BE2C (cell line): ENCODE measurements at regions not wholly inside any gene's neighbourhood (a gene's known extent, or its start where the extent isn't known, plus 50 kb on each side); places are given as distances from the start of the nearest gene placed in this dataset.

Experiments
- DNase-seq: peaks from one replicate; pipeline ENCODE4 v3.0.0-alpha.2; 2020
- H3K27me3 ChIP-seq: fragments of 250-450 bp; sonication (Bioruptor Pico); 2 replicates; pipeline ENCODE4 v1.5.1; 2020; ENCODE audit warnings: mild to moderate bottlenecking
- H3K36me3 ChIP-seq: fragments of 250-450 bp; sonication (Bioruptor Pico); 2 replicates; pipeline ENCODE4 v1.5.1; 2020; ENCODE audit warnings: mild to moderate bottlenecking
- H3K4me1 ChIP-seq: fragments of 250-450 bp; sonication (Bioruptor Pico); 2 replicates; pipeline ENCODE4 v1.5.1; 2020
- H3K4me3 ChIP-seq: 2 replicates; pipeline ENCODE4 v1.5.1; 2011; ENCODE audit warnings: low read depth, low read length
- H3K9me3 ChIP-seq: fragments of 250-450 bp; sonication (Bioruptor Pico); 2 replicates; pipeline ENCODE4 v1.5.1; 2020
- TF ChIP-seq, protein P1 (sequence below): IDR thresholded peaks from 2 replicates; pipeline ENCODE4 v1.5.1; 2012; ENCODE audit warnings: mild to moderate bottlenecking, low read depth, low read length

DNA sequence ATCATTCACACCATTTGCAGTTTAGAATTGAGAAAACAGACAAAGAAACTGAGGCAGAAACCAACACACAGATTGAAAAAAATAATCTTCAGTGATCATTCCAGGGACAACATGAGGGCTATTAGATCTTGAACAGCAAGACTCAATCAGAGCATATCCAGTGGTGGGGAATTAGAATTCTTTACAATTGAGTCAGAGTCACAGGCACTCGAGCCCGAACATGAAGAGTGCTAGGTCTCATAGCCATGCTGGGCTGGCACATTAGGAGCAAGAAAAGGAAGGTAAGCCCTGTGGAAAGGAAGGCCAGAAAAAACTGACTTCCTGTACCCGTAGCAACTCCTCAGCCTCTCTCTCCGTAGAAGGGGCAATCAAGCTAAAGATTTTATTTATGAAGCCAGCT is 419.9 kb downstream of the HAO1 start:
- no peak for DNase-seq
- Histone ChIP-seq H3K27me3 (no peaks in the 10 kb centered on the region; the same call in none of the 2 replicates), H3K36me3 (no peaks in the 10 kb centered on the region), H3K4me1 (no peaks in the 10 kb centered on the region), H3K9me3 (no peaks in the 10 kb centered on the region), H3K4me3 (no peak overlapping the region)
- TF ChIP-seq, protein P1, sequence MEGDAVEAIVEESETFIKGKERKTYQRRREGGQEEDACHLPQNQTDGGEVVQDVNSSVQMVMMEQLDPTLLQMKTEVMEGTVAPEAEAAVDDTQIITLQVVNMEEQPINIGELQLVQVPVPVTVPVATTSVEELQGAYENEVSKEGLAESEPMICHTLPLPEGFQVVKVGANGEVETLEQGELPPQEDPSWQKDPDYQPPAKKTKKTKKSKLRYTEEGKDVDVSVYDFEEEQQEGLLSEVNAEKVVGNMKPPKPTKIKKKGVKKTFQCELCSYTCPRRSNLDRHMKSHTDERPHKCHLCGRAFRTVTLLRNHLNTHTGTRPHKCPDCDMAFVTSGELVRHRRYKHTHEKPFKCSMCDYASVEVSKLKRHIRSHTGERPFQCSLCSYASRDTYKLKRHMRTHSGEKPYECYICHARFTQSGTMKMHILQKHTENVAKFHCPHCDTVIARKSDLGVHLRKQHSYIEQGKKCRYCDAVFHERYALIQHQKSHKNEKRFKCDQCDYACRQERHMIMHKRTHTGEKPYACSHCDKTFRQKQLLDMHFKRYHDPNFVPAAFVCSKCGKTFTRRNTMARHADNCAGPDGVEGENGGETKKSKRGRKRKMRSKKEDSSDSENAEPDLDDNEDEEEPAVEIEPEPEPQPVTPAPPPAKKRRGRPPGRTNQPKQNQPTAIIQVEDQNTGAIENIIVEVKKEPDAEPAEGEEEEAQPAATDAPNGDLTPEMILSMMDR: no peak

DNA sequence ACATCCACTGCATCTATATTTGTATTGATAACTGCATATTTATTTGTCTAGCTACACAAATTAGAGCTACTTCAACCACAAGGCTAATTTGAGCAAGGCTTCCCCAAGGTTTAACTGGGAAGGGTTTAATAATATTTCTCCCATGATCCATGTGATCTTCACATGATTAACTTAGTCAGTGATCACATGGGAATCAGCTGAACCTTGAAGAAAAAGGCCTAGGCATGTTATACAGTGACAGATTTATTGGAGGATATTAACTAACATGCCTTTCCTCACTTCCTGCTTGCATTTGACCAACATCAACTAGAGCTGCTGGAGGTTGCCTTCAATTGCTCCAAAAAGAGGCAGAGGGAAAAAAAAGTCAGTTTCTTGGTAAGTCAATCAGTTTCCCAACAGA is 417.0 kb downstream of the HAO1 start:
- DNase-seq: no peak
- Histone ChIP-seq H3K27me3 (no peaks in the 10 kb centered on the region), H3K4me1 (no peaks in the 10 kb centered on the region), H3K4me3 (no peak overlapping the region), H3K36me3 (no peaks in the 10 kb centered on the region), H3K9me3 (no peaks in the 10 kb centered on the region)
- TF ChIP-seq, protein P1: no peak

DNA sequence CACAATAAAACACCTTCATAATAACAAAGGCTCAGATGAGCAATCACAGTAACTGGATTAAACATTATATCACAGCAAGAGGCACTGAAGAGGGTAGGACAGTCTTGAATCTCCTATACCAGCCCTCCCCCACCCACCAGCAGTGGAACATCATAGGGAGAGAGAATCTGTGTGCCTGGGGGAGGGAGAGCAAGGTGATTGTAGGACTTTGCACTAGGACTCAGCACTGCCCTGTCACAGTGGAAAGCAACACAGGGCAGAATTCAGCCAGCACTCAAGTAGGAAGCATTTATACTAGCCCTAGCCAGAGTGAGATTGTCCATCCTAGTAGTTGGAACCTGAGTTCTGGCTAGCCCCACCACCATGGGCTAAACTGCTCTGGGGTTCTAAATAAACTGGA is 400.2 kb downstream of the HAO1 start:
- TF ChIP-seq, protein P1: no peak
- no peak for DNase-seq
- no peaks in the 10 kb centered on the region for H3K27me3 ChIP-seq
- H3K9me3 ChIP-seq: no peaks in the 10 kb centered on the region
- no peak overlapping the region for H3K4me3 ChIP-seq
- no peaks in the 10 kb centered on the region for H3K4me1 ChIP-seq
- H3K36me3 ChIP-seq: no peaks in the 10 kb centered on the region

DNA sequence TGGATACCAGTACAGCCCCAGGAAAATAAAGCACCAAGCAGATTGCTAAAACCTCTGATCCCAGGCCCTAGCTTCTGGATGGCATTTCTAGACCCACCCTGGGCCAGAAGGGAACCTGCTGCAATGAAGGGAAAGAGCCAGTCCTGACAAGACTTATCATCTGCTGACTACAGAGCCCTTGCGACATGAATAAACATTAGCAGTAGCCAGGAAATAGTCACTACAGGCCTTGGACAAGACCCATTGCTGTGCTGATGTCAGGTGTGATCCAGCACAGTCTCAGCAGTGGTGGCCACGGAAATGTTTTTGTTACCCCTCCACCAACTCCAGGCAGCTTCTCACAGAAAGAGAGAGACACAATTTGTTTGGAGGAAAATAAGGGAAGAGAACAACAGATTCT is 399.3 kb downstream of the HAO1 start:
- H3K9me3 ChIP-seq: no peaks in the 10 kb centered on the region
- TF ChIP-seq, protein P1: no peak
- no peaks in the 10 kb centered on the region for H3K27me3 ChIP-seq
- H3K4me3 ChIP-seq: no peak overlapping the region
- H3K36me3 ChIP-seq: no peaks in the 10 kb centered on the region
- no peaks in the 10 kb centered on the region for H3K4me1 ChIP-seq
- DNase-seq: no peak

DNA sequence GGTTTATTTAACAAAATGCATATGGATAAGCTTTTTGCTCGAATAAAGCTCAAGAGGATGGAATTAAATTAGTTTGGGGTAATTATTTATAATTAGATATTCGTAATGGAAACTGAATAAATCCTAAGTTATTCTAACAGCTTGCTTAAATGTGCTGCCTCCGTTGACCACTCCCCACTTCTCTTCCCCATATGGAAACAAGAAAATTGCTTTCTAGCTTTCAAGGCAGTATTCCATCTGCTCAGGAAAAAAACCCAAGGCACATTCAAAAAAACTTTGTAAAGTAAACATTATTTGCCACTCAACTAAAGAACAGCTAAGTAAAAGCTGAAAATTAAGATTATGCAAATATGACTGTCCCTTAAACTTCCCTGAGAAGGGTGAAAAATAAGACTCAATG is 369.2 kb downstream of the HAO1 start:
- no peak for DNase-seq
- Histone ChIP-seq H3K36me3 (no peaks in the 10 kb centered on the region), H3K27me3 (peaks cover 1% of the 10 kb centered on the region; the same call in 1 of the 2 replicates), H3K4me3 (no peak overlapping the region), H3K4me1 (no peaks in the 10 kb centered on the region), H3K9me3 (no peaks in the 10 kb centered on the region)
- TF ChIP-seq, protein P1: no peak

DNA sequence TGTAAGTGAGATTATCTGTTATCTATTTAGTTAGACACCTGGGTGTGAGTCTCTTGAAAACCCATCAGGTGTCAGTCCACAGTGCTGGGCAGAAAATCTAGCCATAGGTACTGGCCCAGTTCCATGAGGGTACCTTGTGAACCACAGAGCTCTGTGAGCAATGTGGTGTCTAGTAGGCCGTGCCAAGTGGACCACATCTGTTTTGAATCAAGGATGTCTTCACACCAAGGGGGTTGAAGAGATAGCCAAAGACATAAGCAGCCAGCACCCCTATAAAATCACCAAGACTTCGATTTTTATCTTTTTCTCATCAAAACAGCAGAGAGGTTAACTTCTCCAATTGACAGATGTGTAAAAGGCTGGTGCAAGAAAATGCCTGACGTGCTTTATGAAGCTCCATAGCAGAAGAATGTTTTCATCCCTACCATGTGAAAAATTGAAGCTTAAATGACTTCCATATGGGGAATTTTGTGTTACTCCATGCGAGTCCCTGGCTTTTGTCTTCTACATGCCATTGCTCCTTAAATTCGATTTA is 368.7 kb downstream of the HAO1 start:
- no peak for DNase-seq
- Histone ChIP-seq H3K27me3 (peaks cover 3% of the 10 kb centered on the region; the same call in 1 of the 2 replicates), H3K9me3 (no peaks in the 10 kb centered on the region), H3K4me1 (no peaks in the 10 kb centered on the region), H3K4me3 (no peak overlapping the region), H3K36me3 (no peaks in the 10 kb centered on the region)
- TF ChIP-seq, protein P1: no peak
